C4-2B (cell line): ENCODE measurements at regions not wholly inside any gene's neighbourhood (a gene's known extent, or its start where the extent isn't known, plus 50 kb on each side); places are given as distances from the start of the nearest gene placed in this dataset.

Experiments
- CTCF ChIP-seq: fragments of 450-650 bp; conservative IDR thresholded peaks from 2 replicates; pipeline ENCODE4 v1.5.1; 2017; ENCODE audit warnings: mild to moderate bottlenecking
- ZFX ChIP-seq: fragments of 450-650 bp; IDR thresholded peaks from 2 replicates; pipeline ENCODE4 v1.6.1; 2017

- TF ChIP-seq CTCF, result no peak
- TF ChIP-seq ZFX, result no peak
These were observed 154.9 kb upstream of the KL start for GRCh38 chr13:32861304-32861703.
